ENCODE measurements at regions not wholly inside any gene's neighbourhood (a gene's known extent, or its start where the extent isn't known, plus 50 kb on each side); places are given as distances from the start of the nearest gene placed in this dataset.

DNA sequence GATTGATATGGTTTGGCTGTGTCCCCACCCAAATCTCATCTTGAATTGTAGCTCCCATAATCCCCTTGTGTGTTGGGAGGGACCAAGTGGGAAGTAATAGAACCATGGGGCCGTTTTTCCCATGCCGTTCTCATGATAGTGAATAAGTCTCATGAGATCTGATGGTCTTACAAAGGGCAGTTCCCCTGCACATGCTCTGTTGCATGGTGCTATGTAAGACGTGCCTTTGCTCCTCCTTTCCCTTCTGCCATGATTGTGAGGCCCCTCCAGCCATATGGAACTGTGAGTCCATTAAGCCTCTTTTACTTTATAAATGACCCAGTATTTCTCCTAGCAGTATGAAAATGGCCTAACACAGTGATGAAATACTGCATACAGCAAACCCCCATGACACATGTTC lies 84.8 kb upstream of the SELENOP start:
- TF ChIP-seq POLR2AphosphoS5 (IDR thresholded peaks at IDR 0.05; ENCODE audit: low read depth, low read length) (no peak), POLR2A (IDR thresholded peaks at IDR 0.05; ENCODE audit: low read depth, low read length) (no peak), TAF1 (IDR thresholded peaks at IDR 0.05; ENCODE audit: low read depth, low read length) (no peak), POU2F2 (IDR thresholded peaks at IDR 0.05; ENCODE audit: low read depth, low read length) (no peak)
